H9 (cell line): ENCODE measurements at regions not wholly inside any gene's neighbourhood (a gene's known extent, or its start where the extent isn't known, plus 50 kb on each side); places are given as distances from the start of the nearest gene placed in this dataset.

Experiments
- DNase-seq: peaks from one replicate; pipeline ENCODE4 v3.0.0-alpha.2; 2017
- H2AFZ ChIP-seq: one replicate; pipeline ENCODE4 v1.6.1; 2013; ENCODE audit warnings: mild to moderate bottlenecking, low read length, control low read depth, moderate library complexity
- H2AK5ac ChIP-seq: 2 replicates; pipeline ENCODE4 v1.6.1; 2013; ENCODE audit warnings: low read length, control low read depth, mixed read lengths; ENCODE audit not compliant: insufficient read length
- H2BK120ac ChIP-seq: one replicate; pipeline ENCODE4 v1.6.1; 2013; ENCODE audit warnings: low read depth, mild to moderate bottlenecking, low read length, control low read depth, inconsistent platforms; ENCODE audit not compliant: poor library complexity, severe bottlenecking
- H2BK12ac ChIP-seq: 2 replicates; pipeline ENCODE4 v1.6.1; 2013; ENCODE audit warnings: low read length, control low read depth, mixed read lengths, low read depth; ENCODE audit not compliant: insufficient read length
- H2BK15ac ChIP-seq: 2 replicates; pipeline ENCODE4 v1.6.1; 2013; ENCODE audit warnings: low read depth, low read length, control low read depth
- H2BK20ac ChIP-seq: one replicate; pipeline ENCODE4 v1.6.1; 2013; ENCODE audit warnings: low read depth, mild to moderate bottlenecking, low read length, control low read depth, inconsistent platforms; ENCODE audit not compliant: poor library complexity, severe bottlenecking
- H2BK5ac ChIP-seq: 2 replicates; pipeline ENCODE4 v1.6.1; 2013; ENCODE audit warnings: low read length, control low read depth, mixed read lengths; ENCODE audit not compliant: insufficient read length
- H3K14ac ChIP-seq: 2 replicates; pipeline ENCODE4 v1.6.1; 2013; ENCODE audit warnings: low read length, control low read depth; ENCODE audit not compliant: insufficient read depth
- H3K18ac ChIP-seq: 2 replicates; pipeline ENCODE4 v1.6.1; 2013; ENCODE audit warnings: low read depth, mild to moderate bottlenecking, mixed read lengths, low read length, control low read depth; ENCODE audit not compliant: insufficient read length
- H3K23ac ChIP-seq: 2 replicates; pipeline ENCODE4 v1.6.1; 2013; ENCODE audit warnings: low read length, control low read depth, mixed read lengths, low read depth; ENCODE audit not compliant: insufficient read length
- H3K23me2 ChIP-seq: 2 replicates; pipeline ENCODE4 v1.6.1; 2013; ENCODE audit warnings: low read depth, mild to moderate bottlenecking, mixed read lengths, low read length, control low read depth; ENCODE audit not compliant: insufficient read length, poor library complexity, severe bottlenecking
- H3K27ac ChIP-seq: 2 replicates; pipeline ENCODE4 v1.5.1; 2013; ENCODE audit warnings: low read length, control low read depth, mixed read lengths, low read depth; ENCODE audit not compliant: insufficient read length
- H3K27me3 ChIP-seq: 2 replicates; pipeline ENCODE4 v1.6.1; 2013; ENCODE audit warnings: low read length, control low read depth, inconsistent platforms; ENCODE audit not compliant: insufficient read depth
- H3K4ac ChIP-seq: 2 replicates; pipeline ENCODE4 v1.6.1; 2013; ENCODE audit warnings: low read depth, mild to moderate bottlenecking, control low read depth, inconsistent platforms, low read length, moderate library complexity
- H3K4me1 ChIP-seq: 2 replicates; pipeline ENCODE4 v1.6.1; 2013; ENCODE audit warnings: low read length, control low read depth, inconsistent platforms; ENCODE audit not compliant: insufficient read depth
- H3K4me2 ChIP-seq: 2 replicates; pipeline ENCODE4 v1.6.1; 2013; ENCODE audit warnings: low read length, control low read depth, mixed read lengths; ENCODE audit not compliant: insufficient read length, insufficient read depth
- H3K56ac ChIP-seq: 2 replicates; pipeline ENCODE4 v1.6.1; 2013; ENCODE audit warnings: low read depth, mild to moderate bottlenecking, mixed read lengths, low read length, control low read depth; ENCODE audit not compliant: insufficient read length
- H3K79me1 ChIP-seq: 2 replicates; pipeline ENCODE4 v1.6.1; 2013; ENCODE audit warnings: low read depth, mild to moderate bottlenecking, moderate library complexity, low read length, control low read depth, inconsistent platforms; ENCODE audit not compliant: insufficient read depth, poor library complexity, severe bottlenecking
- H3K79me2 ChIP-seq: 2 replicates; pipeline ENCODE4 v1.6.1; 2013; ENCODE audit warnings: low read length, control low read depth, inconsistent platforms; ENCODE audit not compliant: insufficient read depth
- H3K9ac ChIP-seq: 2 replicates; pipeline ENCODE4 v1.6.1; 2013; ENCODE audit warnings: low read length, control low read depth, mixed read lengths; ENCODE audit not compliant: insufficient read length; ENCODE audit errors: extremely low read depth
- H3K9me3 ChIP-seq: one replicate; pipeline ENCODE4 v1.6.1; 2013; ENCODE audit warnings: low read depth, low read length, inconsistent platforms; ENCODE audit not compliant: control insufficient read depth
- H3T11ph ChIP-seq: one replicate; pipeline ENCODE4 v1.6.1; 2013; ENCODE audit warnings: mild to moderate bottlenecking, low read length, control low read depth, inconsistent platforms
- H4K20me1 ChIP-seq: one replicate; pipeline ENCODE4 v1.6.1; 2013; ENCODE audit not compliant: control insufficient read depth, insufficient read length, insufficient read depth
- H4K5ac ChIP-seq: 2 replicates; pipeline ENCODE4 v1.6.1; 2013; ENCODE audit warnings: low read depth, mild to moderate bottlenecking, mixed read lengths, low read length, control low read depth; ENCODE audit not compliant: insufficient read length
- H4K8ac ChIP-seq: replicated peaks from 2 replicates; pipeline ENCODE4 v1.6.1; 2013; ENCODE audit warnings: low read length, control low read depth, mixed read lengths, low read depth; ENCODE audit not compliant: insufficient read length
- H4K91ac ChIP-seq: 2 replicates; pipeline ENCODE4 v1.6.1; 2013; ENCODE audit warnings: low read depth, mild to moderate bottlenecking, moderate library complexity, mixed read lengths, low read length, control low read depth; ENCODE audit not compliant: insufficient read length
- H3K27ac Mint-ChIP-seq, 3 experiments: 2 replicates in 2 of 3; 3 replicates in 1 of 3; pipeline ENCODE4 v1.8.0; 2020 to 2021; ENCODE audit warnings: mixed read lengths in 3 of 3, mild to moderate bottlenecking in 1 of 3, moderate library complexity in 1 of 3
- H3K27me3 Mint-ChIP-seq: 2 replicates; pipeline ENCODE4 v1.8.0; 2021; ENCODE audit warnings: low read depth, mild to moderate bottlenecking, moderate library complexity, mixed read lengths
- H3K36me3 Mint-ChIP-seq, 3 experiments: 2 replicates in 2 of 3; 3 replicates in 1 of 3; pipeline ENCODE4 v1.8.0; 2020 to 2021; ENCODE audit warnings: low read depth in 3 of 3, mixed read lengths in 3 of 3; ENCODE audit not compliant: insufficient read depth in 1 of 3
- H3K4me1 Mint-ChIP-seq, 2 experiments: 2 replicates each; pipeline ENCODE4 v1.8.0; 2020; ENCODE audit warnings: mixed read lengths in 2 of 2
- H3K4me3 Mint-ChIP-seq, 2 experiments: 2 replicates in 1 of 2; 3 replicates in 1 of 2; pipeline ENCODE4 v1.8.0; 2020 to 2021; ENCODE audit warnings: mild to moderate bottlenecking in 2 of 2, mixed read lengths in 2 of 2, moderate library complexity in 1 of 2
- H3K9me3 Mint-ChIP-seq, 2 experiments: 2 replicates in 1 of 2; 3 replicates in 1 of 2; pipeline ENCODE4 v1.8.0; 2020; ENCODE audit warnings: mild to moderate bottlenecking in 2 of 2, mixed read lengths in 2 of 2, moderate library complexity in 1 of 2
- CTCF ChIP-seq: fragments of 200-600 bp; sonication (generic); conservative IDR thresholded peaks from 3 replicates; pipeline ENCODE4 v1.8.0; 2021; ENCODE audit warnings: antibody characterized with exemption, mild to moderate bottlenecking
- WGBS: extraction: QIAGEN DNeasy Blood & Tissue Kit; methylation state at CpG from one replicate; pipeline ENCODE4 v1.1.7; 2013; ENCODE audit warnings: missing lambda C conversion rate, low lambda C conversion rate, mixed read lengths; ENCODE audit not compliant: insufficient read length; ENCODE audit errors: extremely low coverage; 5-methylcytosine and 5-hydroxymethylcytosine counted together

GRCh38 chr7:120052884-120053382 lies 220.0 kb upstream of the KCND2 start:
- H3K4me3 Mint-ChIP-seq: no peak overlapping the region
- WGBS: no CpG with 5 or more reads among the region's 9 CpGs
- no peak overlapping the region for H4K91ac ChIP-seq
- no peak overlapping the region for H3T11ph ChIP-seq
- no peaks in the 10 kb centered on the region for H4K20me1 ChIP-seq
- H3K79me2 ChIP-seq: no peaks in the 10 kb centered on the region
- H3K4me1 Mint-ChIP-seq: peaks cover 3 to 4% of the 10 kb centered on the region in 2 experiments; a peak in 1 of 4 replicates
- no peak for DNase-seq
- H2AFZ ChIP-seq: no peak overlapping the region
- H2BK20ac ChIP-seq: no peak overlapping the region
- H3K18ac ChIP-seq: no peak overlapping the region
- no peaks in the 10 kb centered on the region for H3K27me3 ChIP-seq
- H2BK120ac ChIP-seq: no peak overlapping the region
- H3K4me2 ChIP-seq: no peak overlapping the region
- no peak overlapping the region; a peak in 1 of 7 replicates for H3K27ac Mint-ChIP-seq
- H3K79me1 ChIP-seq: no peaks in the 10 kb centered on the region
- no peaks in the 10 kb centered on the region for H3K4me1 ChIP-seq
- H3K27me3 Mint-ChIP-seq: no peaks in the 10 kb centered on the region
- H3K23ac ChIP-seq: no peak overlapping the region
- no peak overlapping the region for H3K27ac ChIP-seq
- no peaks in the 10 kb centered on the region for H3K9me3 Mint-ChIP-seq
- H3K56ac ChIP-seq: no peak overlapping the region
- H3K36me3 Mint-ChIP-seq: no peaks in the 10 kb centered on the region
- TF ChIP-seq CTCF: no peak
- no peaks in the 10 kb centered on the region for H3K23me2 ChIP-seq
- no peak overlapping the region for H2BK5ac ChIP-seq
- no peak overlapping the region for H3K14ac ChIP-seq
- no peak overlapping the region for H4K8ac ChIP-seq
- no peak overlapping the region for H4K5ac ChIP-seq
- no peak overlapping the region for H3K4ac ChIP-seq
- H2AK5ac ChIP-seq: no peak overlapping the region
- H3K9ac ChIP-seq: no peak overlapping the region
- no peaks in the 10 kb centered on the region for H3K9me3 ChIP-seq
- no peak overlapping the region for H2BK15ac ChIP-seq
- H2BK12ac ChIP-seq: no peak overlapping the region
